ENCODE measurements at regions not wholly inside any gene's neighbourhood (a gene's known extent, or its start where the extent isn't known, plus 50 kb on each side); places are given as distances from the start of the nearest gene placed in this dataset.

DNA sequence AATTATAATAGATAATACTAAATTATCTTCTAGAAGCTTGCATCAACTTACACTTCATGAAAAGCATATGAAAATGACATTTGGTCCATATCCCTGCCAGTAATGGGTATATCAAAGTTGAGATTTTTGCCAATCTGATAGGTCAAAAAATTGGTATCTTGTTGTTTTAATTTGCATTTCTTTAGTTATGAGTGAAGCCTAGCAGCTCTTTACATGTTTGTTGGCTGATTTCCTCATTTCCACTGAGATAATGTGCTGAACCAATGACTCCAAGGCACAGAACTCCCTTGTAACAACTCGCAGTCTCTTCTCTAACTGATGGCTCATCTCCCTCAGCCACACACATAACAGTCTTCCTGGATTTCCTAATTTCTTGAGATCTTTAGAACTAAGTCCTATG lies 175.3 kb upstream of the SESN3 start:
- Histone ChIP-seq H3K23ac (ENCODE audit: insufficient read length) (no peak overlapping the region), H3K79me2 (ENCODE audit: control insufficient read depth in 1 of 2, insufficient read depth in 2 of 2, low read length in 2 of 2) (no peaks in the 10 kb centered on the region), H3K4ac (replicated peaks; ENCODE audit: insufficient read length, low read depth, low read length) (no peak overlapping the region), H3K4me3 (ENCODE audit: extremely low read depth in 1 of 4, insufficient read depth in 2 of 4, low read depth in 3 of 4, low read length in 4 of 4) (no peak overlapping the region), H3K14ac (ENCODE audit: insufficient read length) (no peak overlapping the region), H3K9me3 (ENCODE audit: insufficient read depth in 2 of 2, low read depth in 1 of 2, low read length in 1 of 2) (no peaks in the 10 kb centered on the region), H3K18ac (ENCODE audit: extremely low read depth, low read length) (no peak overlapping the region), H4K8ac (ENCODE audit: extremely low read depth, insufficient read depth, low read length) (no peak overlapping the region), H4K20me1 (replicated peaks in 1 of 2; ENCODE audit: control insufficient read depth in 1 of 2, insufficient read depth in 2 of 2, low read length in 2 of 2) (no peaks in the 10 kb centered on the region), H2BK20ac (ENCODE audit: low read length) (no peak overlapping the region), H2BK12ac (ENCODE audit: low read depth, low read length) (no peak overlapping the region), H2AK5ac (ENCODE audit: low read depth, low read length) (no peak overlapping the region), H3K9ac (replicated peaks in 1 of 4; ENCODE audit: extremely low read depth in 1 of 4, low read depth in 3 of 4, low read length in 3 of 4) (no peak overlapping the region), H2BK5ac (ENCODE audit: low read depth, low read length) (no peak overlapping the region), H2AFZ (ENCODE audit: low read length) (no peak overlapping the region), H3K4me1 (replicated peaks in 1 of 4; ENCODE audit: control insufficient read depth in 3 of 4, insufficient read depth in 4 of 4, low read length in 3 of 4) (peaks cover 0 to 4% (median 2%) of the 10 kb centered on the region in 4 experiments; a peak in 3 of 7 replicates), H3K36me3 (ENCODE audit: control insufficient read depth in 2 of 4, insufficient read depth in 4 of 4, low read length in 3 of 4) (no peaks in the 10 kb centered on the region), H3K27me3 (replicated peaks in 1 of 4; ENCODE audit: control insufficient read depth in 3 of 4, extremely low read depth in 1 of 4, insufficient read depth in 3 of 4, low read length in 3 of 4) (no peaks in the 10 kb centered on the region), H3K56ac (replicated peaks; ENCODE audit: insufficient read length, low read depth, low read length) (no peak overlapping the region), H4K5ac (ENCODE audit: insufficient read length, low read depth, low read length) (no peak overlapping the region), H3K4me2 (ENCODE audit: insufficient read depth in 1 of 2, low read depth in 2 of 2, low read length in 2 of 2) (no peak overlapping the region), H4K91ac (replicated peaks; ENCODE audit: insufficient read length, low read length) (no peak overlapping the region), H3K23me2 (ENCODE audit: low read depth, low read length) (no peaks in the 10 kb centered on the region), H3K79me1 (ENCODE audit: low read depth, low read length) (no peaks in the 10 kb centered on the region), H2BK15ac (ENCODE audit: low read length) (no peak overlapping the region), H2BK120ac (replicated peaks; ENCODE audit: low read depth, low read length) (no peak overlapping the region), H3K27ac (ENCODE audit: low read depth, low read length) (no peak overlapping the region)
- 87% methylated on average over 1 of the region's 1 CpG; no CpG with 5 or more reads in 1 of the 2 experiments for WGBS, 2 experiments (ENCODE audit: extremely low coverage in 1 of 2, insufficient coverage in 1 of 2, insufficient read length in 1 of 2, insufficient replicate concordance in 2 of 2, low coverage in 1 of 2, low lambda C conversion rate in 2 of 2, missing lambda C conversion rate in 1 of 2)
- POLR2A ChIA-PET (ENCODE audit: partially characterized antibody) = interaction anchor here (1.6 kb wide), 1 partner anchor 22 kb away, joined by 3 read pairs; no protein-coding TSS in a partner anchor
- CTCF ChIA-PET (ENCODE audit: partially characterized antibody) = interaction anchor here (0.8 kb wide), 1 partner anchor 158 kb away, joined by 3 read pairs; no protein-coding TSS in a partner anchor
- FAIRE-seq = no peak
- DNase-seq (ENCODE audit: low read depth in 1 of 2, low spot score in 2 of 2) = no peak
- no peak for TF ChIP-seq SP4 (IDR thresholded peaks at IDR 0.05; ENCODE audit: low read length)
- no peak for TF ChIP-seq SIRT6 (IDR thresholded peaks at IDR 0.05; ENCODE audit: low read length)
- no peak for TF ChIP-seq KDM5A (IDR thresholded peaks at IDR 0.05; ENCODE audit: low read length)
- TF ChIP-seq BCL11A (IDR thresholded peaks at IDR 0.05; ENCODE audit: low read depth in 2 of 2, low read length in 2 of 2) = no peak
- no peak for TF ChIP-seq MAFK (IDR thresholded peaks at IDR 0.05; ENCODE audit: low read depth, low read length)
- TF ChIP-seq BRCA1 (IDR thresholded peaks at IDR 0.05; ENCODE audit: low read depth, low read length) = no peak
- no peak for TF ChIP-seq GTF2F1 (IDR thresholded peaks at IDR 0.05; ENCODE audit: borderline replicate concordance, low read depth, low read length)
- no peak for TF ChIP-seq RAD21 (IDR thresholded peaks at IDR 0.05 in 1 of 2, conservative IDR thresholded peaks at IDR 0.05 in 1 of 2; ENCODE audit: low read depth in 2 of 2, low read length in 2 of 2)
- TF ChIP-seq BACH1 (IDR thresholded peaks at IDR 0.05; ENCODE audit: low read length) = no peak
- TF ChIP-seq EP300 (IDR thresholded peaks at IDR 0.05; ENCODE audit: borderline replicate concordance in 1 of 2, low read depth in 2 of 2, low read length in 2 of 2) = no peak
- TF ChIP-seq POLR2AphosphoS5 (IDR thresholded peaks at IDR 0.05; ENCODE audit: low read depth, low read length) = no peak
- no peak for TF ChIP-seq CHD1 (IDR thresholded peaks at IDR 0.05; ENCODE audit: low read depth, low read length)
- TF ChIP-seq TAF7 (optimal IDR thresholded peaks at IDR 0.05; ENCODE audit: borderline replicate concordance, low read depth, low read length) = no peak
